Epithelial cell of esophagus (primary cell): ENCODE measurements at regions not wholly inside any gene's neighbourhood (a gene's known extent, or its start where the extent isn't known, plus 50 kb on each side); places are given as distances from the start of the nearest gene placed in this dataset.

Experiments used
- DNase-seq: peaks from one replicate; pipeline ENCODE4 v3.0.0; 2010; ENCODE audit warnings: low read depth
- H3K4me3 ChIP-seq: 2 replicates; pipeline ENCODE4 v1.5.1; 2011; ENCODE audit warnings: mild to moderate bottlenecking, low read length, control low read depth
- CTCF ChIP-seq: IDR thresholded peaks from 2 replicates; pipeline ENCODE4 v1.5.1; 2011; ENCODE audit warnings: low read depth, mild to moderate bottlenecking, low read length, control low read depth, inconsistent platforms; ENCODE audit not compliant: insufficient read depth; ENCODE audit errors: missing control alignments

- TF ChIP-seq CTCF: no peak
- H3K4me3 ChIP-seq: no peak overlapping the region
- peak; percentile 22 for DNase-seq
Measured at GRCh38 chr1:199007423-199007822, 368.6 kb downstream of the PTPRC start.

- H3K4me3 ChIP-seq: no peak overlapping the region
- no peak for DNase-seq
- TF ChIP-seq CTCF: no peak
Measured at GRCh38 chr1:199009447-199009846, 370.6 kb downstream of the PTPRC start.

GRCh38 chr1:199010492-199010891, 371.7 kb downstream of the PTPRC start:
- TF ChIP-seq CTCF: no peak
- no peak for DNase-seq
- no peak overlapping the region for H3K4me3 ChIP-seq

- no peak overlapping the region for H3K4me3 ChIP-seq
- TF ChIP-seq CTCF: no peak
- peak; percentile 80 for DNase-seq
Measured at GRCh38 chr1:199010933-199011332, 372.1 kb downstream of the PTPRC start.

- no peak for DNase-seq
- no peak overlapping the region for H3K4me3 ChIP-seq
- TF ChIP-seq CTCF: no peak
Measured at GRCh38 chr1:199015799-199016198, 377.0 kb downstream of the PTPRC start.

- TF ChIP-seq CTCF: no peak
- DNase-seq: no peak
- no peak overlapping the region for H3K4me3 ChIP-seq
Measured at GRCh38 chr1:199018471-199019135, 379.8 kb downstream of the PTPRC start.

GRCh38 chr1:199020051-199020450, 381.2 kb downstream of the PTPRC start:
- no peak for DNase-seq
- no peak for TF ChIP-seq CTCF
- no peak overlapping the region for H3K4me3 ChIP-seq
